Gastroesophageal sphincter (tissue), 4 donors: ENCODE measurements at regions not wholly inside any gene's neighbourhood (a gene's known extent, or its start where the extent isn't known, plus 50 kb on each side); places are given as distances from the start of the nearest gene placed in this dataset.

Source experiments
- ATAC-seq: fragments of 150-250 bp; one replicate; pipeline ENCODE4 v1.9.1; 2016; ENCODE audit warnings: mild to moderate bottlenecking, moderate library complexity
- H3K27ac ChIP-seq, 4 donors: fragments of 200-600 bp; sonication (generic) in 3 of 4; 1 replicate in 3 of 4; 2 replicates in 1 of 4; pipeline ENCODE4 v1.5.1; 2016 to 2019
- H3K27me3 ChIP-seq: fragments of 200-600 bp; sonication (generic); one replicate; pipeline ENCODE4 v1.5.1; 2019
- H3K36me3 ChIP-seq, 2 donors: fragments of 200-600 bp; sonication (generic); one replicate each; pipeline ENCODE4 v1.5.1; 2019; ENCODE audit warnings: control low read depth in 1 of 2
- H3K4me1 ChIP-seq, 3 donors: fragments of 200-600 bp; sonication (generic); 1 replicate in 2 of 3; 2 replicates in 1 of 3; pipeline ENCODE4 v1.5.1; 2016 to 2019; ENCODE audit warnings: control low read depth in 2 of 3
- H3K4me3 ChIP-seq, 2 donors: fragments of 200-600 bp; sonication (generic); one replicate each; pipeline ENCODE4 v1.5.1; 2019; ENCODE audit warnings: mild to moderate bottlenecking in 1 of 2, moderate library complexity in 1 of 2
- H3K9me3 ChIP-seq, 3 donors: fragments of 200-600 bp; sonication (generic); one replicate each; pipeline ENCODE4 v1.5.1; 2017 to 2019; ENCODE audit warnings: control low read depth in 2 of 3
- CTCF ChIP-seq, 4 experiments: fragments of 200-600 bp in 2 of 4; fragments of 450-650 bp in 2 of 4; sonication (generic) in 1 of 4; IDR thresholded peaks; one replicate each; pipeline ENCODE4 v1.5.1; 2017 to 2019; ENCODE audit warnings: antibody characterized with exemption in 4 of 4, mild to moderate bottlenecking in 2 of 4, moderate library complexity in 2 of 4
- EP300 ChIP-seq: sonication (generic); formaldehyde crosslinking; IDR thresholded peaks from one replicate; pipeline ENCODE4 v1.6.1; 2017; ENCODE audit warnings: antibody characterized with exemption, mild to moderate bottlenecking
- POLR2A ChIP-seq, 2 donors: fragments of 450-650 bp; IDR thresholded peaks; one replicate each; pipeline ENCODE4 v1.6.1; 2017; ENCODE audit warnings: antibody characterized with exemption in 2 of 2, mild to moderate bottlenecking in 2 of 2, moderate library complexity in 1 of 2
- POLR2AphosphoS5 ChIP-seq: sonication (generic); formaldehyde crosslinking; IDR thresholded peaks from one replicate; pipeline ENCODE4 v1.6.1; 2017; ENCODE audit warnings: antibody characterized with exemption
- WGBS, 2 donors: methylation state at CpG; one replicate each; pipeline ENCODE4 v1.1.5; 2018; ENCODE audit warnings: low coverage in 1 of 2; 5-methylcytosine and 5-hydroxymethylcytosine counted together

DNA sequence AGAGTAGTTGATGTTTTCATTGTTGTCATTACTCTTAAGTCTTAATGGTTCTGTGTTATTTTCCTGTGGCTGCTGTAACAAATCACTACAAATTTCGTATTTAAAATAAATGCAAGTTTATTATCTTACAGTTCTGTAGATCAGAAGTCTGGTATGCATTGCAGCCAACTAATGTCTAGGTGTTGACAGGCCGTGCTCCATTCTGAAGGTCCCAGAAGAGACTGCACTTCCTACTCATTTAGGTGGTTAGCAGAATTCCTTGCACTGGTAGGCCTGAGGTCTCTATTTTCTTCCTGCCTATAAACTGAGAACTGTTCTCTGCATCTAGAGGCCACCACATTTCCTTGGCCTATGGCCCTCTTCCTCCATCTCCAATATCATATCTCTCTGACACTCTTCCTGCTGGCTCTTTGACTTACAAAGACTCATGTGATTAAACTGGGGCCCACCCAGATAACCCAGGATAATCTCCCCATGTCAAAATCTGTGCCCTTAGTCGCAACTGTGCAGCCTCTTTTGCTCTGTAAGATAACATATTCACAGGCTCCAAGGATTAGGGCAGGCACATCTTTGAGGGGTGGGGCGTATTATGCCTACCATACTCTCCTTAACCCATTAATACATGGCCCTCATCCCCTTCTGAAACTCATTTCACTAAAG, 468.4 kb downstream of the FOXO1 start:
- no peaks in the 10 kb centered on the region for H3K36me3 ChIP-seq
- no peak overlapping the region for H3K4me3 ChIP-seq
- peaks cover 8 to 20% (median 12%) of the 10 kb centered on the region in 3 donors for H3K4me1 ChIP-seq
- no peaks in the 10 kb centered on the region for H3K27me3 ChIP-seq
- no peak for ATAC-seq
- H3K9me3 ChIP-seq: no peaks in the 10 kb centered on the region
- 79 to 94% methylated on average over 3 to 4 of the region's 4 CpGs for WGBS, 2 donors
- no peak for TF ChIP-seq POLR2A (IDR thresholded peaks at IDR 0.05)
- TF ChIP-seq POLR2AphosphoS5: no peak
- TF ChIP-seq EP300: no peak
- TF ChIP-seq CTCF (IDR thresholded peaks at IDR 0.05): no peak
- no peak overlapping the region for H3K27ac ChIP-seq

DNA sequence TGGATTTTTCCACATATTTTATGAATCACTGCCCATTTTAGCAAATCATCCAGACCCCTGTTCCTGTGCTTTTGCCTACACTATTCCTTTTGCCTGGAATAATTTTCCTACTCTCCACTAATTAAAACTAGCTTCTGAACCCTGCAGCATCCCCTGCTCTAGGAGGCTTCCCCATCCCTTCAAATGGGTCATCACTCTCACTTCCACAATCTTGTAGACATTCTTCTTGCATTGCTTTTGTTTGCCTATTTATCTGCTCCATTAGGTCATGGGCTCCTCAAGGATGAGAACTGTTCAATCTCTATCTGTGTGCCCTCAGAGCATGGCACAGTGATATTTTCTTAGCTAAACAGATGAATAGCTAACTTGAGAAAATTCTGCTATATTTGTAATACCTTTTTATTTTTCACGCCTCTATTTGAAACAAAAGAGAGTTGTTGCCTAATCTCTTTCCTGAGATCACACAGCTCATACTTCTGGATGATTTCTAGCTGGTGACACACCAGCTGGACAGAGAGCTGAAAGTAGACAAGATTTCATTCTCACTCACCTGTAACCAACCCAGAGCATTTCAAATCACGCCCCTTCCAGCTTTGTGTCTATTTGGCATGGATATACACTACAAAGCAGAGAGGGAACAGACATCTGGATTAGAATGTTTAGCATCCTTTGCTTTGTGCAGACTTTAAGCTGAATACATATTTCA, 466.0 kb downstream of the FOXO1 start:
- H3K4me1 ChIP-seq: no peaks in the 10 kb centered on the region
- no peak overlapping the region for H3K27ac ChIP-seq
- H3K36me3 ChIP-seq: no peaks in the 10 kb centered on the region
- H3K27me3 ChIP-seq: no peaks in the 10 kb centered on the region
- H3K9me3 ChIP-seq: peaks cover 0 to 7% (median 0%) of the 10 kb centered on the region in 3 donors
- no peak for TF ChIP-seq EP300
- TF ChIP-seq CTCF (IDR thresholded peaks at IDR 0.05): no peak
- no peak for TF ChIP-seq POLR2AphosphoS5
- no peak for TF ChIP-seq POLR2A (IDR thresholded peaks at IDR 0.05)
- ATAC-seq: no peak
- no peak overlapping the region for H3K4me3 ChIP-seq
- 82 to 94% methylated on average over 1 to 2 of the region's 2 CpGs for WGBS, 2 donors

- Histone ChIP-seq H3K27ac (no peak overlapping the region), H3K4me1 (no peaks in the 10 kb centered on the region), H3K36me3 (no peaks in the 10 kb centered on the region), H3K9me3 (peaks cover 0 to 7% (median 0%) of the 10 kb centered on the region in 3 donors), H3K4me3 (no peak overlapping the region), H3K27me3 (no peaks in the 10 kb centered on the region)
- TF ChIP-seq POLR2A (IDR thresholded peaks at IDR 0.05) (no peak), CTCF (IDR thresholded peaks at IDR 0.05) (no peak), POLR2AphosphoS5 (no peak), EP300 (no peak)
- no peak for ATAC-seq
- 91 to 100% methylated on average over 1 of the region's 1 CpG for WGBS, 2 donors
Observed at GRCh38 chr13:40204246-40204645, 462.2 kb downstream of the FOXO1 start.

- 76 to 96% methylated on average over 3 to 4 of the region's 4 CpGs for WGBS, 2 donors
- TF ChIP-seq POLR2A (IDR thresholded peaks at IDR 0.05) (no peak), POLR2AphosphoS5 (no peak), EP300 (no peak), CTCF (IDR thresholded peaks at IDR 0.05) (no peak)
- Histone ChIP-seq H3K27me3 (no peaks in the 10 kb centered on the region), H3K4me1 (no peaks in the 10 kb centered on the region), H3K36me3 (no peaks in the 10 kb centered on the region), H3K4me3 (no peak overlapping the region), H3K9me3 (peaks cover 0 to 7% (median 0%) of the 10 kb centered on the region in 3 donors), H3K27ac (no peak overlapping the region)
- ATAC-seq: no peak
Observed at GRCh38 chr13:40205771-40206240, 460.6 kb downstream of the FOXO1 start.
